Muscle of arm (tissue), 1 donor: ENCODE measurements at regions not wholly inside any gene's neighbourhood (a gene's known extent, or its start where the extent isn't known, plus 50 kb on each side); places are given as distances from the start of the nearest gene placed in this dataset.
"Not testable (repeated sequence)": the region's sequence is repeated elsewhere in the genome, so short reads cannot be mapped to it uniquely, and the experiment has no call there.

ENCODE experiments used
- DNase-seq: peaks from one replicate; pipeline ENCODE4 v3.0.0-alpha.2; 2013

DNA sequence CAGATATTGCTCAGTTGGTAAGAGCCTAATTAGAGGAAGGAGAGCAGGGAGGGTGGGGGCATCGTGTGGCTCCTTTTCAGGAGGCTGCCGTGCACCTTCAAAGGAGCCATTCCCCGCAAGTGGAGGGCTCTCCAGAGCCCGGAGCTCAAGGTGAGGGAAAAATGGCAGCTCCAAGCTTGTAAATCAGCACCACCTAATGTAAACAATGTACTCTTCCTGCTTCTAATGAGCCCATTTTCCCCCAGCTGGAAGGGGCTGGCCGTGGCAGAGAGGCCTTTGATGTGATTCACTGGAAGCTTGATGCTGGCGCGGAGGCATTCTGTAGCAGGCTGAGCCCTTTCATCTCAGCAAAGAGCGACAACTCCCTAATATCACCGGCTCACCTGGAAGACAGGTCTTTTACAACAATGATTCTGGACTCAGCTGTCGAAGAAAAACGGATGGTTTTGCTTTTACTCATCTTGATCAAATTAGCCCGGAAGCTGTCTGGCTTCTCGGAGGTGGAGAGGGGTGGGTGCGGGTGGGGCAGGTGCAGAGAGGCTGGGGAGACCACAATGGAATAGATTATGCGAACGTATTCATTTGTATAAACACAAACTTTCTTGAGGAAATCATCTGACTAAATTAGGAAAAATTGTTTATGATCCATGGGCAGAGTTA is 112.5 kb downstream of the RRAGC start:
- DNase-seq: no peak

- no peak for DNase-seq
These were observed 113.1 kb downstream of the RRAGC start for GRCh38 chr1:38746402-38746935.

- no peak for DNase-seq
These were observed 113.8 kb downstream of the RRAGC start for GRCh38 chr1:38745476-38746401.

GRCh38 chr1:38744452-38745350 is 114.9 kb downstream of the RRAGC start:
- DNase-seq: no peak

- no peak for DNase-seq
These were observed 116.4 kb downstream of the RRAGC start for GRCh38 chr1:38743184-38743583.

- no peak for DNase-seq
These were observed 118.2 kb downstream of the RRAGC start for GRCh38 chr1:38741341-38741740.

- DNase-seq: no peak
These were observed 119.1 kb downstream of the RRAGC start for GRCh38 chr1:38740487-38740886.

DNA sequence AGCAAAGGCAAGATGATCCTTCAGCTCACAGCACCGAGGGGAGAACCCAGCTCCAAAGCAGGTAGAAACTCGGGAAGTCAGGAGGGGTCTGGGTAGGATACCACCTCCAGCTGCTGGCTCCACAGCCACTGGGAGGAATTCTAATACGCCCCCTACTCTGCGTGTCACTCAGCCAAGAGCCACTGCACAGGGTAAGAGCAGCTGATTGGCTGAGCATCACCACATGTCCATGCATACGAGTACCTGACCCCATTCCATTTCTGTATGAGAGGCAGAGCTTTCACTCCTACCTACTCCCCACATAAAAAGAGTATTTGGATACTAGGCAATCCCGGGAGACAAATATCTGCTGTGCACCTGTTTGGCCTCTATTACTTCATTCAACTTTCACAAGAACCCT is 121.4 kb downstream of the RRAGC start:
- DNase-seq: no peak

GRCh38 chr1:38736399-38736798 is 123.2 kb downstream of the RRAGC start:
- DNase-seq: no peak

DNA sequence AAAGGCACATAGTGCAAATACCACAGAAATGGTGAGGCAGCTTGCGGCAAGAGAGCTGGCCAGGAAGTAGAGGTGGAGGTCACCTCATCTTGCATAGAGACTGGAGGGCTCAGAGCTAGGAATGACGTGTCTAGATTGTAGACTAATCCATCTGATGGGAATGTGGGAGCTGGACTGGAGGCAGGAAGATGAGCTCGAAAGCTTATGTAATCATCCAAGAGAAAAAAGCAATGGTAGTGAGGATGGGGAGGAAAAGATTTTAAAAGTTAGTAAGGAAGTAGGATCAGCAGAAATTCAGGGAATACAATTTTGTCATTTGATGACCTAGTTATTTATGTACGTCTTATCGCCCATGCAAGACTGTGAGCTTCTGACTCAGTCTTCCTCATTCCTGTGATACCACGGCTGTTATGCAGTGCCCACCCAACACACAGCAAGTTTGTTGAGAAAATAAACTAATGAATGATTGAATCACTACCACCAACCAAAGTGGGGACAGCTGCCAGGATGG is 123.9 kb downstream of the RRAGC start:
- no peak for DNase-seq

DNA sequence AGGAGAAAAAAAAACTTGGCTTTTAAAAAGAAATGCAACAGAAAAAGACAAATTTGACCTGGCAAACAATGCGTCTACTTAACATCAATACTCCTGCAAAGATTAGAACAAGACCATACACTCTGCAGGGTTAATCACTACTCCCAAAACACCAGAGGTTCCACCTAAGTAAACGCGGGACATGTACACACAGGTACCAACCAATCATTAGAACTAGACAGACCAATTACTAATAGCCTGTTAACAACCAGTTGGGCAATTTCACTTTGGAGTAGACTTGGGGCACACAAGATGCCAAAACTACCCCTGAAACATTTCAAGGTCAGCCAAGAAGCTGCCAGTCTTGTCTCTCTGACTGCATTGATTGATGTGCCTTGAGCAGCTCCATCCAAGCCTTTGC is 125.8 kb downstream of the RRAGC start:
- DNase-seq: no peak

DNA sequence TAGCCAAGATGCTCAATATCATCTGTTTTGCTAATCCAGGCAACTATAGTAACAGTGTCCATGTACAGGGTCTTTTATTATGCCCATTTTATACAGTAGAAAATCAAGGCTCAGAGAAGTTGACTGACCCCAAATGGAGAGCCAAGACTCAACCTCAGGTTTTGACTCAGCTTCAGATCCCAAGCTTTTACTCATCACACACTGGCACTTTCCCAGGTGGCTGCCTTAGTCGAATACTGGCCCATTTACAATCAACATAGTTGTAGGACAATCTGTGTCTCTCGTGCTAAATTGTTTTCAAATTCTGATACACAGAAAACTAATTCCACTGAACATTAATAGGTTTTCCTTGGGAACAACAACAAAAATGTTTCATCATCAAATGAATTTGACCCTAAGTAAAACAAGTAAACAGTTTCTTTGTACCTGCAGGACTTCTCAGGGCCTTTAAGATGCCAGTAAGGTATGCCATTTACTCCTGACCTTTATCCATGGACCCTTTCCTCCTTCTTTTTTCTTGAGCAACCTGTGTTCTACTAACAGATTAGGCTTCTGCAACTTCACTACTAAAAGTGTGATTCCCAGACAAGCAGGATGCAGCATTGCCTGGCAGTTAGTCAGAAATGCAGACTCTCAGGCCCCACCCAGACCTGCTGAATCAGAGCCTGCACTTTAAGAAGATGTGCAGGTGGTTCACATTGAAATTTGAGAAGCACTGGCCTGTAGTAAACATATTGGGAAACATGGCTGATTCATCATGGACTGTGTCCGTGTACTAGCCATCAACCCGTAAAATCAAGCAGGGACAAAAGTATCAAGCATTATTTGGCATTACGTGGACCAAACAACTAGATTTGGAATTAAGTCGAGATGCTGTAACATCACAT is 128.8 kb downstream of the RRAGC start:
- DNase-seq: no peak

DNA sequence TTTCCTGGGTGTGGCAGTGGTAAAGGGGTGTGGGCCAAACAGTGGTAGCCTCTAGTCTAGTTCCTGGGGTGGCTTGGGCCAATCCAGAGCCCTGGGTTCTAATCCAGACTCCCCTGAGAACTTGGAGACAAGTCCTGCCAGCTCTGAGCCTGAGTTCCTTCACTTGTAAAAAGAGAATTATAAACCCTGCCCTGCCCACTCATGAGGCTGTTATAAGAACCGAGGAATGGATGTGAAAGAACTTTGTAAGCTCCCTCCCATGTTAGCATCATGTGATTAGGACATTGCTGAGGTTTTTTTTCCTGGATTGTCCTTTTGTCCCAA is 131.0 kb downstream of the RRAGC start:
- no peak for DNase-seq

GRCh38 chr1:38727684-38728584 is 131.6 kb downstream of the RRAGC start:
- peak; percentile 27 for DNase-seq

- not testable (repeated sequence) for DNase-seq
These were observed 134.1 kb downstream of the RRAGC start for GRCh38 chr1:38725321-38725961.

- no peak for DNase-seq
These were observed 135.1 kb downstream of the RRAGC start for GRCh38 chr1:38724160-38725131.

GRCh38 chr1:38721816-38722215 is 137.8 kb downstream of the RRAGC start:
- no peak for DNase-seq

DNA sequence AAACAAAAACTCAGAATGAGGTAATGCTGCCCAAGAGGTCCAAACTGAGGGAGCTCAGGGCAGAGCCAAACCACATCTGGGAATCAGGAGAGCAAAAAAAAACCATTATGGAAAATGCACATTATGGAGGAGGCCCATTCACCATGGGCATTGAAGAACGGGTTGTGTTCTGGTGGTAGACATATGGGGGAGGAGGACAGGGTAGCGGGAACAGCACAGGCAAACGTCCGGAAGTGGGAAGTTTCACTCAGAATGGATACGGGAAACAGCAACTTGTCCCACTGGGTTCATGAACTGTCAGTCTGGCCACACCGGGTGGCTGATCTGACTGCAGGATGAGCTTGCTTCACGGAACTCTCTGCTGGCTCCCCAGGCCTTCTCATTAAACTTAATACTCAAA is 139.7 kb downstream of the RRAGC start:
- DNase-seq: no peak
